ENCODE measurements at regions not wholly inside any gene's neighbourhood (a gene's known extent, or its start where the extent isn't known, plus 50 kb on each side); places are given as distances from the start of the nearest gene placed in this dataset.

- peaks cover 0 to 5% of the 10 kb centered on the region in 2 donors for H3K9me3 ChIP-seq (ENCODE audit: control insufficient read depth in 1 of 2, low read length in 2 of 2)
- H3K27me3 ChIP-seq (ENCODE audit: control insufficient read depth in 1 of 2, insufficient read depth in 2 of 2, low read length in 2 of 2), result no peaks in the 10 kb centered on the region
- H3K4me3 ChIP-seq (ENCODE audit: low read depth in 1 of 2, low read length in 2 of 2), result no peak overlapping the region
- H3K9ac ChIP-seq (ENCODE audit: low read depth in 1 of 2, low read length in 2 of 2), result no peak overlapping the region
- no peaks in the 10 kb centered on the region for H3K36me3 ChIP-seq (ENCODE audit: control insufficient read depth in 1 of 2, insufficient read depth in 2 of 2, low read length in 2 of 2)
- H3K27ac ChIP-seq (ENCODE audit: low read depth, low read length), result no peak overlapping the region
- no peaks in the 10 kb centered on the region for H3K4me1 ChIP-seq (ENCODE audit: control insufficient read depth in 1 of 2, insufficient read depth in 2 of 2, low read length in 2 of 2)
Observed at GRCh38 chr4:28402751-28403150, 1542.1 kb downstream of the STIM2 start.

GRCh38 chr4:28421221-28421620, 1560.6 kb downstream of the STIM2 start:
- no peak overlapping the region for H3K9ac ChIP-seq (ENCODE audit: low read depth in 1 of 2, low read length in 2 of 2)
- H3K4me1 ChIP-seq (ENCODE audit: control insufficient read depth in 1 of 2, insufficient read depth in 2 of 2, low read length in 2 of 2), result no peaks in the 10 kb centered on the region
- H3K4me3 ChIP-seq (ENCODE audit: low read depth in 1 of 2, low read length in 2 of 2), result no peak overlapping the region
- no peaks in the 10 kb centered on the region for H3K27me3 ChIP-seq (ENCODE audit: control insufficient read depth in 1 of 2, insufficient read depth in 2 of 2, low read length in 2 of 2)
- H3K27ac ChIP-seq (ENCODE audit: low read depth, low read length), result no peak overlapping the region
- peaks cover 0 to 7% of the 10 kb centered on the region in 2 donors for H3K9me3 ChIP-seq (ENCODE audit: control insufficient read depth in 1 of 2, low read length in 2 of 2)
- H3K36me3 ChIP-seq (ENCODE audit: control insufficient read depth in 1 of 2, insufficient read depth in 2 of 2, low read length in 2 of 2), result no peaks in the 10 kb centered on the region

- H3K36me3 ChIP-seq (ENCODE audit: control insufficient read depth in 1 of 2, insufficient read depth in 2 of 2, low read length in 2 of 2), result no peaks in the 10 kb centered on the region
- H3K9me3 ChIP-seq (ENCODE audit: control insufficient read depth in 1 of 2, low read length in 2 of 2), result no peaks in the 10 kb centered on the region
- H3K4me1 ChIP-seq (ENCODE audit: control insufficient read depth in 1 of 2, insufficient read depth in 2 of 2, low read length in 2 of 2), result no peaks in the 10 kb centered on the region
- H3K4me3 ChIP-seq (ENCODE audit: low read depth in 1 of 2, low read length in 2 of 2), result no peak overlapping the region
- no peaks in the 10 kb centered on the region for H3K27me3 ChIP-seq (ENCODE audit: control insufficient read depth in 1 of 2, insufficient read depth in 2 of 2, low read length in 2 of 2)
- no peak overlapping the region for H3K9ac ChIP-seq (ENCODE audit: low read depth in 1 of 2, low read length in 2 of 2)
- H3K27ac ChIP-seq (ENCODE audit: low read depth, low read length), result no peak overlapping the region
Observed at GRCh38 chr4:28426251-28426650, 1565.6 kb downstream of the STIM2 start.

GRCh38 chr4:28427306-28428085, 1566.9 kb downstream of the STIM2 start:
- H3K36me3 ChIP-seq (ENCODE audit: control insufficient read depth in 1 of 2, insufficient read depth in 2 of 2, low read length in 2 of 2), result no peaks in the 10 kb centered on the region

GRCh38 chr4:28432348-28433025, 1571.8 kb downstream of the STIM2 start:
- H3K9me3 ChIP-seq (ENCODE audit: control insufficient read depth in 1 of 2, low read length in 2 of 2), result peaks cover 10 to 12% of the 10 kb centered on the region in 2 donors
- no peak overlapping the region for H3K27ac ChIP-seq (ENCODE audit: low read depth, low read length)
- H3K4me3 ChIP-seq (ENCODE audit: low read depth in 1 of 2, low read length in 2 of 2), result no peak overlapping the region
- H3K27me3 ChIP-seq (ENCODE audit: control insufficient read depth in 1 of 2, insufficient read depth in 2 of 2, low read length in 2 of 2), result no peaks in the 10 kb centered on the region
- no peak overlapping the region for H3K9ac ChIP-seq (ENCODE audit: low read depth in 1 of 2, low read length in 2 of 2)
- H3K4me1 ChIP-seq (ENCODE audit: control insufficient read depth in 1 of 2, insufficient read depth in 2 of 2, low read length in 2 of 2), result no peaks in the 10 kb centered on the region
- H3K36me3 ChIP-seq (ENCODE audit: control insufficient read depth in 1 of 2, insufficient read depth in 2 of 2, low read length in 2 of 2), result no peaks in the 10 kb centered on the region

More at GRCh38 chr4:28427306-28428085, 1566.9 kb downstream of the STIM2 start:
- H3K9ac ChIP-seq (ENCODE audit: low read depth in 1 of 2, low read length in 2 of 2), result no peak overlapping the region
- H3K9me3 ChIP-seq (ENCODE audit: control insufficient read depth in 1 of 2, low read length in 2 of 2), result peaks cover 10% of the 10 kb centered on the region in 2 donors
- no peak overlapping the region for H3K4me3 ChIP-seq (ENCODE audit: low read depth in 1 of 2, low read length in 2 of 2)
- H3K4me1 ChIP-seq (ENCODE audit: control insufficient read depth in 1 of 2, insufficient read depth in 2 of 2, low read length in 2 of 2), result no peaks in the 10 kb centered on the region
- H3K27me3 ChIP-seq (ENCODE audit: control insufficient read depth in 1 of 2, insufficient read depth in 2 of 2, low read length in 2 of 2), result no peaks in the 10 kb centered on the region
- H3K27ac ChIP-seq (ENCODE audit: low read depth, low read length), result no peak overlapping the region

GRCh38 chr4:28435314-28435713, 1574.7 kb downstream of the STIM2 start:
- no peak overlapping the region for H3K9ac ChIP-seq (ENCODE audit: low read depth in 1 of 2, low read length in 2 of 2)
- H3K4me3 ChIP-seq (ENCODE audit: low read depth in 1 of 2, low read length in 2 of 2), result no peak overlapping the region
- no peaks in the 10 kb centered on the region for H3K27me3 ChIP-seq (ENCODE audit: control insufficient read depth in 1 of 2, insufficient read depth in 2 of 2, low read length in 2 of 2)
- H3K4me1 ChIP-seq (ENCODE audit: control insufficient read depth in 1 of 2, insufficient read depth in 2 of 2, low read length in 2 of 2), result no peaks in the 10 kb centered on the region
- H3K36me3 ChIP-seq (ENCODE audit: control insufficient read depth in 1 of 2, insufficient read depth in 2 of 2, low read length in 2 of 2), result no peaks in the 10 kb centered on the region
- peaks cover 10 to 12% of the 10 kb centered on the region in 2 donors for H3K9me3 ChIP-seq (ENCODE audit: control insufficient read depth in 1 of 2, low read length in 2 of 2)
- H3K27ac ChIP-seq (ENCODE audit: low read depth, low read length), result no peak overlapping the region

GRCh38 chr4:28436191-28437080, 1575.8 kb downstream of the STIM2 start:
- no peak overlapping the region for H3K27ac ChIP-seq (ENCODE audit: low read depth, low read length)
- H3K9ac ChIP-seq (ENCODE audit: low read depth in 1 of 2, low read length in 2 of 2), result no peak overlapping the region
- H3K36me3 ChIP-seq (ENCODE audit: control insufficient read depth in 1 of 2, insufficient read depth in 2 of 2, low read length in 2 of 2), result no peaks in the 10 kb centered on the region
- H3K27me3 ChIP-seq (ENCODE audit: control insufficient read depth in 1 of 2, insufficient read depth in 2 of 2, low read length in 2 of 2), result no peaks in the 10 kb centered on the region
- peaks cover 10 to 15% of the 10 kb centered on the region in 2 donors for H3K9me3 ChIP-seq (ENCODE audit: control insufficient read depth in 1 of 2, low read length in 2 of 2)
- H3K4me3 ChIP-seq (ENCODE audit: low read depth in 1 of 2, low read length in 2 of 2), result no peak overlapping the region
- no peaks in the 10 kb centered on the region for H3K4me1 ChIP-seq (ENCODE audit: control insufficient read depth in 1 of 2, insufficient read depth in 2 of 2, low read length in 2 of 2)

- H3K4me1 ChIP-seq (ENCODE audit: control insufficient read depth in 1 of 2, insufficient read depth in 2 of 2, low read length in 2 of 2), result no peaks in the 10 kb centered on the region
- peaks cover 3% of the 10 kb centered on the region in 2 donors for H3K9me3 ChIP-seq (ENCODE audit: control insufficient read depth in 1 of 2, low read length in 2 of 2)
- no peaks in the 10 kb centered on the region for H3K27me3 ChIP-seq (ENCODE audit: control insufficient read depth in 1 of 2, insufficient read depth in 2 of 2, low read length in 2 of 2)
- H3K27ac ChIP-seq (ENCODE audit: low read depth, low read length), result no peak overlapping the region
- no peak overlapping the region for H3K9ac ChIP-seq (ENCODE audit: low read depth in 1 of 2, low read length in 2 of 2)
- no peaks in the 10 kb centered on the region for H3K36me3 ChIP-seq (ENCODE audit: control insufficient read depth in 1 of 2, insufficient read depth in 2 of 2, low read length in 2 of 2)
- no peak overlapping the region for H3K4me3 ChIP-seq (ENCODE audit: low read depth in 1 of 2, low read length in 2 of 2)
Observed at GRCh38 chr4:28443371-28443770, 1582.7 kb downstream of the STIM2 start.

GRCh38 chr4:28443801-28444412, 1583.3 kb downstream of the STIM2 start:
- no peak overlapping the region for H3K9ac ChIP-seq (ENCODE audit: low read depth in 1 of 2, low read length in 2 of 2)
- H3K36me3 ChIP-seq (ENCODE audit: control insufficient read depth in 1 of 2, insufficient read depth in 2 of 2, low read length in 2 of 2), result no peaks in the 10 kb centered on the region
- H3K27ac ChIP-seq (ENCODE audit: low read depth, low read length), result no peak overlapping the region
- no peaks in the 10 kb centered on the region for H3K27me3 ChIP-seq (ENCODE audit: control insufficient read depth in 1 of 2, insufficient read depth in 2 of 2, low read length in 2 of 2)
- peaks cover 3% of the 10 kb centered on the region in 2 donors for H3K9me3 ChIP-seq (ENCODE audit: control insufficient read depth in 1 of 2, low read length in 2 of 2)
- H3K4me1 ChIP-seq (ENCODE audit: control insufficient read depth in 1 of 2, insufficient read depth in 2 of 2, low read length in 2 of 2), result no peaks in the 10 kb centered on the region
- H3K4me3 ChIP-seq (ENCODE audit: low read depth in 1 of 2, low read length in 2 of 2), result no peak overlapping the region

Measured in duodenal mucosa (tissue), 2 donors.